ENCODE measurements at regions not wholly inside any gene's neighbourhood (a gene's known extent, or its start where the extent isn't known, plus 50 kb on each side); places are given as distances from the start of the nearest gene placed in this dataset.

- Mint-ChIP-seq H3K9me3 (no peaks in the 10 kb centered on the region), H3K36me3 (ENCODE audit: insufficient read depth) (no peaks in the 10 kb centered on the region), H3K4me1 (ENCODE audit: low read depth in 2 of 2) (no peaks in the 10 kb centered on the region), H3K27ac (no peak overlapping the region), H3K27me3 (peaks cover 29 to 50% of the 10 kb centered on the region in 2 donors), H3K4me3 (no peak overlapping the region)
- DNase-seq (no peak), ATAC-seq (replicated peaks) (no peak)
Measured at GRCh38 chr1:55572878-55573734, 357.9 kb upstream of the USP24 start.

DNA sequence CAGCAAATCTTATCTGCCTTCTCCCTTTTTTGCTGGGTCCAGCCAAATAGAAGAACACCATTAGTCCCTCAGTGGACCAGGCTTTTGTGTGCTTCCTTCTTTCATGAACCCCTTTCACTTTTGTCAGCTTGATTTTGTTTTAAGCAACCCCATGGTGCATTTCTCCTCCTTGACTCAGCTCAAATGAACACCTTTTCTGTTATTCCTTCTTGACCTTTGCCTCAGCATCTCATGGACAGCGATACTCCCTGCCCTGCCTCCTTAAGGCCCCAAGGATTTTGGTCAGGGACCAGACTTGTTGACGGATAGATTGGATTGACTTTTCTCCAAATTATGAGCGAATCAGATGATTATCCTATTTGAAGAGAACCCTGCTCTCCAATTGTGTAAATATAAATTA lies 356.6 kb upstream of the USP24 start:
- Mint-ChIP-seq H3K27me3 (peaks cover 28 to 43% of the 10 kb centered on the region in 2 donors), H3K36me3 (ENCODE audit: insufficient read depth) (no peaks in the 10 kb centered on the region), H3K27ac (no peak overlapping the region), H3K4me3 (no peak overlapping the region), H3K9me3 (no peaks in the 10 kb centered on the region), H3K4me1 (ENCODE audit: low read depth in 2 of 2) (no peaks in the 10 kb centered on the region)
- ATAC-seq (replicated peaks): no peak
- DNase-seq: no peak

DNA sequence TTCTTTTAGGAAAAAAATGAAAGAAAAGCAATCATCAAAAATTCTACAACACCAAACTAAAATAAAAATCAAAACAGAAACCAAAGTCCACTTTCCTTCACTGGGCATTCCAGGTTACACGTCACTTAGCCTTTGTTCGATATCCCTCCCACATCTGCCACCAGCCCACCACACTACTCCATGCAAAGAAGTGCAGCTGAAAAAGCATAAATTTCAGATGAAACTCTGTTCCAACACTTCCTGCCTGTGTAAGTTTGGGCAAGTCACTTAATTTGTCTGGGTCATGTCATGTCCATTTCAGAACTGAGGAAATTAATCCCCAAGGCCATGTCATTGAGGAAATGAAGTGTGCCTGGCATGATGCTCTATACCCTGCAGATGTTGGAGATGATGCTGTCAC lies 354.3 kb upstream of the USP24 start:
- no peaks in the 10 kb centered on the region for H3K36me3 Mint-ChIP-seq (ENCODE audit: insufficient read depth)
- DNase-seq (no peak), ATAC-seq (replicated peaks) (no peak)
- H3K27me3 Mint-ChIP-seq: peaks cover 37 to 44% of the 10 kb centered on the region in 2 donors
- H3K4me3 Mint-ChIP-seq: no peak overlapping the region
- H3K9me3 Mint-ChIP-seq: no peaks in the 10 kb centered on the region
- no peak overlapping the region for H3K27ac Mint-ChIP-seq
- H3K4me1 Mint-ChIP-seq (ENCODE audit: low read depth in 2 of 2): no peaks in the 10 kb centered on the region

GRCh38 chr1:55568732-55569131 lies 353.6 kb upstream of the USP24 start:
- ATAC-seq (replicated peaks) (no peak), DNase-seq (no peak)
- no peak overlapping the region for H3K4me3 Mint-ChIP-seq
- no peaks in the 10 kb centered on the region for H3K36me3 Mint-ChIP-seq (ENCODE audit: insufficient read depth)
- no peaks in the 10 kb centered on the region for H3K4me1 Mint-ChIP-seq (ENCODE audit: low read depth in 2 of 2)
- no peaks in the 10 kb centered on the region for H3K9me3 Mint-ChIP-seq
- H3K27me3 Mint-ChIP-seq: peaks cover 37 to 44% of the 10 kb centered on the region in 2 donors
- H3K27ac Mint-ChIP-seq: no peak overlapping the region

DNA sequence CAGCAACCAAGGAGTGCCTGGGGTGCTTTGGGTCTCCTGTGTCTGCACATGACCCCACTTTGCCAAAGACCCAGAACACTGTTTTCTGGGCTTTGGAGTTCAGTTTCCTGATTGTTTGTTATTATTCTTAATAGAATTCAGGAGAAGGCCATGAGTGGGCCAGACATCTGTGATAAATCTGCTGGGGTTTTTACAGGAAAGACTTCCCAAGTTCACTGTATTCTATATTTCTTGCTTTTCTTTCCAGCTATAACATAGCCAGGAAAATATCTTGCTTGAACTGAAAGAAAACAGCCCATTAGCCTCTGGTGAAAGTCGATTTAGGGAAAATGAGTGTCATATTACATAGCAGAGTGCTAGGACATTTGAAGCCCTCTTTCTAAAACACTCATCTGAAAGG lies 345.1 kb upstream of the USP24 start:
- Mint-ChIP-seq H3K4me3 (no peak overlapping the region), H3K27me3 (peaks cover 2 to 6% of the 10 kb centered on the region in 2 donors), H3K36me3 (ENCODE audit: insufficient read depth) (no peaks in the 10 kb centered on the region), H3K9me3 (no peaks in the 10 kb centered on the region), H3K4me1 (ENCODE audit: low read depth in 2 of 2) (no peaks in the 10 kb centered on the region), H3K27ac (no peak overlapping the region)
- ATAC-seq (replicated peaks) (no peak), DNase-seq (no peak)

- H3K27me3 Mint-ChIP-seq: peaks cover 0 to 1% of the 10 kb centered on the region in 2 donors
- H3K36me3 Mint-ChIP-seq (ENCODE audit: insufficient read depth): no peaks in the 10 kb centered on the region
- no peaks in the 10 kb centered on the region for H3K9me3 Mint-ChIP-seq
- ATAC-seq (replicated peaks) (no peak), DNase-seq (no peak)
- H3K4me3 Mint-ChIP-seq: no peak overlapping the region
- H3K27ac Mint-ChIP-seq: no peak overlapping the region
- H3K4me1 Mint-ChIP-seq (ENCODE audit: low read depth in 2 of 2): no peaks in the 10 kb centered on the region
Measured at GRCh38 chr1:55559842-55560241, 344.7 kb upstream of the USP24 start.

- H3K9me3 Mint-ChIP-seq: no peaks in the 10 kb centered on the region
- H3K27ac Mint-ChIP-seq: no peak overlapping the region
- H3K27me3 Mint-ChIP-seq: no peaks in the 10 kb centered on the region
Measured at GRCh38 chr1:55559161-55559611, 344.0 kb upstream of the USP24 start.

DNA sequence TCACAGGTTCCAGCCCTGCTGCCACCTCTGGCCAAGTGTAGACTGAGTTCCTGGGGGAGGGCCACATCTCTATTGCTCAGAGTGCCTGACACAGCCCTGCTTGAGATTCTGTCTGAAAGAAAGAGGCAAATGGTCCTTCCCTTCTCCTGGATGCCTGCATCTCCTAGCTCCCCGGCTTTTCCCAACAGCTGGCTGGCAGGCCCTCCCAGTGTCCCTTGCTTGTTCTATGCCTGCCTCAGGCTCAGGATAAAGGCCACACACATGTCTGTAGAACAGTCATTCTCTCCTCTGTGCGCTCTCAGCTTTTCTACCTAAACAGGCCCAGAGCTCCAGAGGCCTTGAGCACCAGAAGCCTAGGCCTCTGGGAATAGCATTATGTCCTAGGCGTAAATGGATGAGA lies 343.4 kb upstream of the USP24 start:
- Mint-ChIP-seq H3K36me3 (ENCODE audit: insufficient read depth) (no peaks in the 10 kb centered on the region), H3K9me3 (no peaks in the 10 kb centered on the region), H3K4me3 (no peak overlapping the region), H3K4me1 (ENCODE audit: low read depth in 2 of 2) (no peaks in the 10 kb centered on the region), H3K27ac (no peak overlapping the region), H3K27me3 (no peaks in the 10 kb centered on the region)
- no peak for DNase-seq
- ATAC-seq (replicated peaks): no peak

More at GRCh38 chr1:55559161-55559611, 344.0 kb upstream of the USP24 start:
- Mint-ChIP-seq H3K4me1 (ENCODE audit: low read depth in 2 of 2) (no peaks in the 10 kb centered on the region), H3K36me3 (ENCODE audit: insufficient read depth) (no peaks in the 10 kb centered on the region), H3K4me3 (no peak overlapping the region)
- ATAC-seq (replicated peaks): no peak
- DNase-seq: no peak

DNA sequence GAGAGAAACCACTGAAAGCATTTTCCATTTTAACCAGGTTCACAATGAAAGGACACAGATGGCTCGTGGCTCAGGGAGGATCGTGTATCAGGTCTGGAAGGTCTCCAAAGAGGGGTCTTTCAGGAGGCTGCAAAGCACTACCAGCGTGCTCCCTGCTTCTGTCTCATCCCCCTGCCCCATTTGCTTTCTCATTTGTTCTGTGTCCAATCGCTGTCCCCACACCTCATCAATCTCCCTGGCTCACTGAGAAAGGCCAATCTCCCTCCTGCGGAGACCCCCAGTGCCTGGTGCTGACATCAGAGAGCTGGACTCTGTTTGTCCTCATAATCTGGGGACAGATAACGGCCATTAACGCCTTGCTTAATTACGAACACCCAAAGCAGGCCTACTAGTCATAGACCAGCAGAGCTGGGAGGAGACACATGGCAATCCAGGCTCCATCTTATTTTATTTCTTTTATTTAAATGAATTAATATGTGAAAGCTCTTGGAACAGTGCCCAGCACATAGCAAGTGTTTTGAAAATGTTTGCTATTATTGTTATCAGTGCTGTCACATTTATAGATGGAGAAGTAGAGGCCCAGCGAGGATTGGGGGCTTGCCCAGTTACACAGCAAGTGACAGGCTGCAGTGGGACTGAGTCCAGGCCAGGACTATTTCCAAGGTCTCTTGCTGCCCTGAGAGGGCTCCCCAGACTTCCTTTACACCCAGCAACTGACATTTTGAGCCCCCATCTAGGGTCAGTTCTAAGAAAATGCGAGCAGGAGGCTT lies 341.0 kb upstream of the USP24 start:
- no peaks in the 10 kb centered on the region for H3K9me3 Mint-ChIP-seq
- no peaks in the 10 kb centered on the region for H3K27me3 Mint-ChIP-seq
- DNase-seq (no peak), ATAC-seq (replicated peaks) (no peak)
- no peaks in the 10 kb centered on the region for H3K4me1 Mint-ChIP-seq (ENCODE audit: low read depth in 2 of 2)
- H3K4me3 Mint-ChIP-seq: no peak overlapping the region
- no peak overlapping the region for H3K27ac Mint-ChIP-seq
- H3K36me3 Mint-ChIP-seq (ENCODE audit: insufficient read depth): no peaks in the 10 kb centered on the region

DNA sequence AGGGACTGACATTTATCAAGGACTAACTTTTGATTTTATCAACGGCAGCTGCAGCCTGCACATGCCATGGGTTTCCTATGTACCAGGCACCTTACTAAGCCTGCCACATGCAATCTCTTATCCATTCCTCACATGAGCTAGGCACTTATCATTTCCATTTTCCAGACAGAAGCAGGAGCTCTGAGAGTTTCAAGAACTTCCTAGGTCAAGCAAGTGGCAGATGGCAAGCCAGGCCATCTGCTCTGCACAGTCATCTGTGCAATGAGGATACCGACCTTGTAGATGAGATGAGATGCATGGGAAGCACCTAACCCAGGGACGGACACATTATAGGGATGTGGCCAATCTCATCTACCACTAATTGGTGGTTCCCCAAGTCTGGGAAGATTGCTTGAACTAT lies 339.4 kb upstream of the USP24 start:
- ATAC-seq (replicated peaks): no peak
- Mint-ChIP-seq H3K36me3 (ENCODE audit: insufficient read depth) (no peaks in the 10 kb centered on the region), H3K27me3 (no peaks in the 10 kb centered on the region), H3K9me3 (no peaks in the 10 kb centered on the region), H3K4me1 (ENCODE audit: low read depth in 2 of 2) (no peaks in the 10 kb centered on the region), H3K4me3 (no peak overlapping the region), H3K27ac (no peak overlapping the region)
- DNase-seq: no peak

- Mint-ChIP-seq H3K4me3 (no peak overlapping the region), H3K9me3 (no peaks in the 10 kb centered on the region), H3K36me3 (ENCODE audit: insufficient read depth) (no peaks in the 10 kb centered on the region), H3K4me1 (ENCODE audit: low read depth in 2 of 2) (no peaks in the 10 kb centered on the region), H3K27ac (no peak overlapping the region), H3K27me3 (no peaks in the 10 kb centered on the region)
- DNase-seq (no peak), ATAC-seq (replicated peaks) (no peak)
Measured at GRCh38 chr1:55552636-55553035, 337.5 kb upstream of the USP24 start.

DNA sequence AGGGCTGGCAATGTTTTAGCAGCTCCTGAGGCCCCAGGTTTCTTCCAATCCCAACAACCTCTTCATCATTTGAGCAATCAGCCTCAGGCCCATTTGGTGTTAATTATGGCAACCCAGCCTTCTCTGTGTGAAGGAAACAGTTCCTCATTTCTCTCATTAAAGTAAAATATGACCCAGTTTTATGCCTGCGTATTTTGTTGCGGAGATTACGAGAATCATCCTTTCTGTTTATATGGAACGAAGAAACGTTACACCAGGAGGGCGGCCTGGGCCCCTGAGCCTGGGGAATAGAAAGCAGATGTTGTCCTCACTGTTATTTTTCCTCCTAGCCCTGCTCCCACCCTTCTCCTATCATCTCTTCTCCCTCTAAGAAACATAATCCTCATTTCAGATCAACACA lies 332.2 kb upstream of the USP24 start:
- no peak overlapping the region for H3K4me3 Mint-ChIP-seq
- peaks cover 6 to 28% of the 10 kb centered on the region in 2 donors for H3K27me3 Mint-ChIP-seq
- DNase-seq (no peak), ATAC-seq (replicated peaks) (no peak)
- no peak overlapping the region for H3K27ac Mint-ChIP-seq
- no peaks in the 10 kb centered on the region for H3K36me3 Mint-ChIP-seq (ENCODE audit: insufficient read depth)
- no peaks in the 10 kb centered on the region for H3K4me1 Mint-ChIP-seq (ENCODE audit: low read depth in 2 of 2)
- no peaks in the 10 kb centered on the region for H3K9me3 Mint-ChIP-seq

DNA sequence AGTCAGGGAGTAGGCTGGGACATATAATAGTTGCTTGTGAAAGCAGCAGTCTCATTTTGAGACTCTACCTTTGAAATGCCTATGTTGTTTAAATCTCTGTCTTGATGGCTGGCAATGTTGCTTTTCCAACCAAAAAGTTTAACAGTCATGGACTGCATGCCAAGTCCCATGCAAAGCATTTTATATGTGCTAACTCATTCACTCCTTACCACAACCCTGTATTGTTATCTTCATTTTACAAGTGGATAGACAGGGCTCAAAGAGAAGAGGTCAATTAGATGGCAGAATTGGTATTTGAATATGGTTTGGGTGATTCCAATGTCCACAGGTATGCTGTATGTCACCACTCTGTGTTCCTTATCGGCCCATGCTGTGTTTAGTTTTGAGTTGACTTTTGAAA lies 331.4 kb upstream of the USP24 start:
- no peaks in the 10 kb centered on the region for H3K9me3 Mint-ChIP-seq
- H3K4me3 Mint-ChIP-seq: no peak overlapping the region
- H3K4me1 Mint-ChIP-seq (ENCODE audit: low read depth in 2 of 2): no peaks in the 10 kb centered on the region
- H3K36me3 Mint-ChIP-seq (ENCODE audit: insufficient read depth): no peaks in the 10 kb centered on the region
- H3K27me3 Mint-ChIP-seq: peaks cover 6 to 28% of the 10 kb centered on the region in 2 donors
- ATAC-seq (replicated peaks) (no peak), DNase-seq (no peak)
- H3K27ac Mint-ChIP-seq: no peak overlapping the region

- DNase-seq (no peak), ATAC-seq (replicated peaks) (no peak)
- H3K36me3 Mint-ChIP-seq (ENCODE audit: insufficient read depth): no peaks in the 10 kb centered on the region
- no peaks in the 10 kb centered on the region for H3K9me3 Mint-ChIP-seq
- peaks cover 6 to 28% of the 10 kb centered on the region in 2 donors for H3K27me3 Mint-ChIP-seq
- no peaks in the 10 kb centered on the region for H3K4me1 Mint-ChIP-seq (ENCODE audit: low read depth in 2 of 2)
- no peak overlapping the region for H3K27ac Mint-ChIP-seq
- no peak overlapping the region for H3K4me3 Mint-ChIP-seq
Measured at GRCh38 chr1:55544826-55545225, 329.7 kb upstream of the USP24 start.

Measured in effector memory CD8-positive, alpha-beta T cell (primary cell).